ENCODE measurements at regions not wholly inside any gene's neighbourhood (a gene's known extent, or its start where the extent isn't known, plus 50 kb on each side); places are given as distances from the start of the nearest gene placed in this dataset.
"Not testable (repeated sequence)": the region's sequence is repeated elsewhere in the genome, so short reads cannot be mapped to it uniquely, and the experiment has no call there.

DNA sequence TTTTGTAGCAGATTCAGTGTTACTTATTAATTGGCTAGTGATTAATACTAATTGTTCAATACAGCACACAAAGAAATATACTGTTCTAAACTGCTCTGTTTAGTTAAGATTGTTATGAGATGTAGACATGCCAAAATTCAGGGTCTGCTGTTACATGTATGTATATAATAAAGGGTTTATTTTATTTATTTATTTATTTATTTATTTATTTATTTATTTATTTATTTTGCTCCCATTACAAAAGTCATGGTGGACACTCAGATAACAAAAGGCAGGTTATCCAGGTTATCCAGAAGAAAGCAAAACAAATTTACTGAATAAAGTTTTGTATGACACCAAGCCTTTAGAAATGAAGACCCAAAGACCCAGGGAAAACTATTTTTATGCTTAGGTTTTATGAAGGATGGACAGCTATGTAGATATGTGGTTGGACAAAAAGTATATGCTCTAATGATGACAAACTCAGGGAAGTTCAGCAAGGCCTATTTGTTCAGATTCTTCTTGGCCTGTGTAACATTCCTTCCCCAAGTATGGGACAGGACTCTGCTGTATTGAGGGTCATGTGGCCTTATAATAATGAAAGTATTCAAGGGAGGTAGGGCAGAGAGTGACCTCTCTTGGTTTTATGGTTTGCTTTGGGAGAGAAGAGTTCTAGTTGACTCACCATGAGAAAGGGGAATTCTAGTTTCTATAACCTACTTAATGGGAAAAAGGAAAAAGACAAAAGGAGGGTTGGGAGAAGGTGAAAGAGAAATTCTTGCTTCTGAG, 1056.8 kb downstream of the ROBO2 start:
- peak; percentile 44 for DNase-seq (ENCODE audit: low read depth)
- no peak overlapping the region for H3K4me3 ChIP-seq (ENCODE audit: low read depth, low read length)
- TF ChIP-seq, protein P1, sequence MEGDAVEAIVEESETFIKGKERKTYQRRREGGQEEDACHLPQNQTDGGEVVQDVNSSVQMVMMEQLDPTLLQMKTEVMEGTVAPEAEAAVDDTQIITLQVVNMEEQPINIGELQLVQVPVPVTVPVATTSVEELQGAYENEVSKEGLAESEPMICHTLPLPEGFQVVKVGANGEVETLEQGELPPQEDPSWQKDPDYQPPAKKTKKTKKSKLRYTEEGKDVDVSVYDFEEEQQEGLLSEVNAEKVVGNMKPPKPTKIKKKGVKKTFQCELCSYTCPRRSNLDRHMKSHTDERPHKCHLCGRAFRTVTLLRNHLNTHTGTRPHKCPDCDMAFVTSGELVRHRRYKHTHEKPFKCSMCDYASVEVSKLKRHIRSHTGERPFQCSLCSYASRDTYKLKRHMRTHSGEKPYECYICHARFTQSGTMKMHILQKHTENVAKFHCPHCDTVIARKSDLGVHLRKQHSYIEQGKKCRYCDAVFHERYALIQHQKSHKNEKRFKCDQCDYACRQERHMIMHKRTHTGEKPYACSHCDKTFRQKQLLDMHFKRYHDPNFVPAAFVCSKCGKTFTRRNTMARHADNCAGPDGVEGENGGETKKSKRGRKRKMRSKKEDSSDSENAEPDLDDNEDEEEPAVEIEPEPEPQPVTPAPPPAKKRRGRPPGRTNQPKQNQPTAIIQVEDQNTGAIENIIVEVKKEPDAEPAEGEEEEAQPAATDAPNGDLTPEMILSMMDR (IDR thresholded peaks at IDR 0.05; ENCODE audit: insufficient read depth, low read depth, low read length): no peak

DNA sequence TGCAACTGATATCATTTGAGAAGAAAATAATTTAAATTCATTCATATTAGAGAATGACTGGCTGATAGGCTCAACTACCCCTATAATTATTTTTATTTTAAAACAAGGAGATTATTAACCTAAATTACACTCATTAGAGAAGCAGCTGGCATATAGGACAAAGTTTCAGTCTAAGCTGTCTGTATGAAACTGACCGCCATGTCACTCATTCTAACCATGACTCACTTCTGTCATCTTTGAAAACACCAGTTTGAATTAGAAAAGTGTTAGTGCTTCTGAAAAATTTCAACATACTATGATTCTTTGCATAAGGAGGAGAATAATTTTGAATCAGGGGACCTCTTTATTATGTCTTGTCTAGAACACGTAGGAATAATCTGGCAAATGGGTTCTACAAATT, 1058.5 kb downstream of the ROBO2 start:
- no peak for DNase-seq (ENCODE audit: low read depth)
- TF ChIP-seq, protein P1 (IDR thresholded peaks at IDR 0.05; ENCODE audit: insufficient read depth, low read depth, low read length): no peak
- no peak overlapping the region for H3K4me3 ChIP-seq (ENCODE audit: low read depth, low read length)

DNA sequence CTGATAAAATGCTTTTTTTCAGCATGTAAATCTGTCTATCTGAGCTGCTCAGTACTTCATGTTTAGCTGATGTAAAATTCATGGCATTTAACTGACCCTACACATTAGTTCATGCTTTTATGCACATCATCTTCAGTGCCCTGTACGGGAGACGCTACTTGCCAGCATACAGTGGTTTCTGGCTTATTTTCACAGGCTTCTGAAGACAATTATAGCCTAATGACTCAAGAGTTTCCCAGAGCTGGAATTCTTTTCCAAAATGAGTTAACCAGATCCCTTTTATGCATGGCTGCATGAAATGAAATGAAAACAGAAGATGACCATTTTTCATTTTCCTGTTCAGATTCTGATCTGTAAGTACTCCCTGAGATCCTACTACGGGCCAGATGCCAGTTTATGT, 1061.5 kb downstream of the ROBO2 start:
- H3K4me3 ChIP-seq (ENCODE audit: low read depth, low read length): no peak overlapping the region
- TF ChIP-seq, protein P1 (IDR thresholded peaks at IDR 0.05; ENCODE audit: insufficient read depth, low read depth, low read length): no peak
- peak; percentile 69 for DNase-seq (ENCODE audit: low read depth)

DNA sequence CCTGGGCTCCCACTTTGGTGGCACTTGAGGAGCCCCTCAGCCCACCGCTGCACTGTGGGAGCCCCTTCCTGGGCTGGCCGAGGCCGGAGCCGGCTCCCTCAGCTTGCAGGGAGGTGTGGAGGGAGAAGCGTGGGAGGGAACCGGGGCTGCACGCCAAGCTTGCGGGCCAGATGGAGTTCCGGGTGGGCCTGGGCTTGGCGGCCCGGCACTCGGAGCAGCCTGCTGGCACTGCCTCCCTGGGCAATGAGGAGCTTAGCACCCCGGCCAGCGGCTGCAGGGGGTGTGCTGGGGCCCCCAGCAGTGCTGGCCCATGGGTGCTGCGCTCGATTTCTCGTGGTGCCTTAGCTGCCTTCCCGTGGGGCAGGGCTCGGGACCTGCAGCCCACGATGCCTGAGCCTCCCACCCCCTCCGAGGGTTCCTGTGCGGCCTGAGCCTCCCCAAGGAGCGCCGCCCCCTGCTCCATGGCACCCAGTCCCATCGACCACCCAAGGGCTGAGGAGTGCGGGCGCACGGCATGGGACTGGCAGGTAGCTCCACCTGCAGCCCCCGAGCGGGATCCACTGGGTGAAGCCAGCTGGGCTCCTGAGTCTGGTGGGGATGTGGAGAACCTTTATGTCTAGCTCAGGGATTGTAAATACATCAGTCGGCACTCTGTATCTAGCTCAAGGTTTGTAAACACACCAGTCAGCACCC, 1068.5 kb downstream of the ROBO2 start:
- H3K4me3 ChIP-seq (ENCODE audit: low read depth, low read length); DNase-seq (ENCODE audit: low read depth): not testable (repeated sequence)

DNA sequence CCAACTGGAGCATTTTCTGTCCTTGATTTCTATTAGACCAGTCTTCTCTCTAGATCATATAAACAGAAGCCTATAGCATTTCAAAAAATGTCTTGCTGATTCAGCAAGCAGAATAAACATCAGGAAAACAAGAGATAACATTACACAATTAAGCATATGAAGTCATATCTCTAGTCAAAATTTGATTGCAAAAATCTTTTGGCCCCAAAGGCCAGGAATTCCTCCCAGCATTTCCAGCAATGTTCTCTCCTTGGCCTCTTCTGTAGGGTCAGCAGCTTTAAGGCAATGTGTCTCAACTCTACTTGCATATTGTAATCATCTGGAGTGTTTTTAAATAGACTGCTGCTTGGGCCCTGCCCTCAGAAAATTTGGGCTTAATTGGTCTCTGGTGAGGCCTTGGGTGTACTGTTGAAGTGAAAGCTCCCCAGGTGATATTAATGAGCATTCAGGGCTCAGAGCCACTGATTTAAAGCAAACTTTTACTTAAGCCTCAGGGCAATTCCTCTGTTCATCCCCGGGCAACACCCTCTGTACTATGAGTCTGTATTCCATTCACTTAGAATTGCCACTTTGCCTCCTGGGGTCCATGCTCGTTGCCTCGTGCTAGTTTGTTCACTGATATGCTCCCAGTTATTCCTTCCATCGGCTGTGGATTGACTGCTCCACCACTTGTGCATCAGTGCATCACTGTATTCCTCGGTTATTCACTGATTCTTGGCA, 1072.6 kb downstream of the ROBO2 start:
- H3K4me3 ChIP-seq (ENCODE audit: low read depth, low read length): no peak overlapping the region
- peak; percentile 79 for DNase-seq (ENCODE audit: low read depth)
- TF ChIP-seq, protein P1 (IDR thresholded peaks at IDR 0.05; ENCODE audit: insufficient read depth, low read depth, low read length): no peak

DNA sequence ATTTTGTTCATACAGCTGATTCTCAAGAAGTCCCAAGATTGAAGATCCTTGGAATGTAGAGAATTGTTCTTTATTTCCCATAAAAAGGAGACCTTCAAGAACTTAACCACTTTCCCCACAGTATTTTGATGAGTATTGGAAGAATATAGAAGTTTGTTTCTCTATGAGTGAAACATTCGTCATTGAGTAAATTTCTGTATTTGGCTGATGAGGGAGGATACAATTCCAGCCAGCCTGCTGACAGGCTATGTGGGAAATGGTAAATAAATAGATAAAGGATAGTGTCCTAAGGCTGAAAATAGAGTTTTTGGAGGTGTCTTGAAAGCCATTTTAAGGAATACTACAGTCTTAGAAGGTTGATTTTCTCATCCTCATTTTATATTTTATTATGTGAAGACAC, 1076.1 kb downstream of the ROBO2 start:
- DNase-seq (ENCODE audit: low read depth): no peak
- TF ChIP-seq, protein P1 (IDR thresholded peaks at IDR 0.05; ENCODE audit: insufficient read depth, low read depth, low read length): no peak
- no peak overlapping the region for H3K4me3 ChIP-seq (ENCODE audit: low read depth, low read length)

DNA sequence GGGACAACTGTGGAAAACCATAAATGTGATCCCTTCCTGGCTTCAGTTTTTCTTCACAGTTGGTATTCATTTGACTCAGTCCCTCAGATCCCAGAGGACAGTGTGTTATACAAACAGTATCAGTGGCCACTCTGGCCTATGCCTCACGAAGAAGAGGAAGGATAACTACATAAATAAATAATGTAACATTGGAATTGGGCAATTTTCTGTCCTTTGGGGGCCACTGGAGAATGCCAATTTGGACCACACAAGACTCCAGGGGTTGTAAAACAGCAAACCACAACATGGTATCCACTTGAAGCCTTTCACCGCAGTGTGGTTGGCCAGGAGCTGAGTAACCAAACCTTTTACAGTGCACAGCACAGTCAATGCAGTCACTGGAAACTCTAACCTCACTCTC, 1077.0 kb downstream of the ROBO2 start:
- TF ChIP-seq, protein P1 (IDR thresholded peaks at IDR 0.05; ENCODE audit: insufficient read depth, low read depth, low read length): no peak
- no peak for DNase-seq (ENCODE audit: low read depth)
- no peak overlapping the region for H3K4me3 ChIP-seq (ENCODE audit: low read depth, low read length)
